AG09309 (cell line): ENCODE measurements at regions not wholly inside any gene's neighbourhood (a gene's known extent, or its start where the extent isn't known, plus 50 kb on each side); places are given as distances from the start of the nearest gene placed in this dataset.

Experiments used
- DNase-seq: peaks from one replicate; pipeline ENCODE4 v3.0.0-alpha.2; 2010; ENCODE audit warnings: low read depth
- H3K4me3 ChIP-seq: 2 replicates; pipeline ENCODE4 v1.5.1; 2011; ENCODE audit warnings: mild to moderate bottlenecking, low read depth, low read length, moderate library complexity; ENCODE audit not compliant: control insufficient read depth
- TF ChIP-seq, protein P1 (sequence below): IDR thresholded peaks from 2 replicates; pipeline ENCODE4 v1.5.1; 2011; ENCODE audit warnings: mild to moderate bottlenecking, low read depth, low read length, inconsistent platforms; ENCODE audit not compliant: insufficient read depth, control insufficient read depth; ENCODE audit errors: missing control alignments

DNA sequence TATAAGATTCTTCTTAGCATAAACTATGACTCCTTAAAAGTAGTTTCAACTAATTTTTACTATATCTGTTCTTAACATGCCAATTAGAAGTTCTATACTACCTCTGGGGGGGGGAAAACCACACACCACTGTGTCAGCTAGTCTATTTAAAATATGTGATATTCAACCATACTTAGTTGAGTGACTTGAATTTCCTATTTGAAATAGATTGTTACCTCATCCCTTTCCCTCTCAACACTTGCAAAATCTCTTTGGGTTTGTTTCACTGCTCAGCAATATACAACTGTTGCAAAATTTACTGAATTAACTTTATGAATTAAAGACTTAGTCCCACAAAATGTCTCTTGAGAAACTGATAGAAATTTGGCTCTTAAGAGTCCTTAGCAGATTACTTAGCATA, 151.1 kb upstream of the POU5F2 start:
- no peak overlapping the region for H3K4me3 ChIP-seq
- no peak for DNase-seq
- TF ChIP-seq, protein P1, sequence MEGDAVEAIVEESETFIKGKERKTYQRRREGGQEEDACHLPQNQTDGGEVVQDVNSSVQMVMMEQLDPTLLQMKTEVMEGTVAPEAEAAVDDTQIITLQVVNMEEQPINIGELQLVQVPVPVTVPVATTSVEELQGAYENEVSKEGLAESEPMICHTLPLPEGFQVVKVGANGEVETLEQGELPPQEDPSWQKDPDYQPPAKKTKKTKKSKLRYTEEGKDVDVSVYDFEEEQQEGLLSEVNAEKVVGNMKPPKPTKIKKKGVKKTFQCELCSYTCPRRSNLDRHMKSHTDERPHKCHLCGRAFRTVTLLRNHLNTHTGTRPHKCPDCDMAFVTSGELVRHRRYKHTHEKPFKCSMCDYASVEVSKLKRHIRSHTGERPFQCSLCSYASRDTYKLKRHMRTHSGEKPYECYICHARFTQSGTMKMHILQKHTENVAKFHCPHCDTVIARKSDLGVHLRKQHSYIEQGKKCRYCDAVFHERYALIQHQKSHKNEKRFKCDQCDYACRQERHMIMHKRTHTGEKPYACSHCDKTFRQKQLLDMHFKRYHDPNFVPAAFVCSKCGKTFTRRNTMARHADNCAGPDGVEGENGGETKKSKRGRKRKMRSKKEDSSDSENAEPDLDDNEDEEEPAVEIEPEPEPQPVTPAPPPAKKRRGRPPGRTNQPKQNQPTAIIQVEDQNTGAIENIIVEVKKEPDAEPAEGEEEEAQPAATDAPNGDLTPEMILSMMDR, result no peak

DNA sequence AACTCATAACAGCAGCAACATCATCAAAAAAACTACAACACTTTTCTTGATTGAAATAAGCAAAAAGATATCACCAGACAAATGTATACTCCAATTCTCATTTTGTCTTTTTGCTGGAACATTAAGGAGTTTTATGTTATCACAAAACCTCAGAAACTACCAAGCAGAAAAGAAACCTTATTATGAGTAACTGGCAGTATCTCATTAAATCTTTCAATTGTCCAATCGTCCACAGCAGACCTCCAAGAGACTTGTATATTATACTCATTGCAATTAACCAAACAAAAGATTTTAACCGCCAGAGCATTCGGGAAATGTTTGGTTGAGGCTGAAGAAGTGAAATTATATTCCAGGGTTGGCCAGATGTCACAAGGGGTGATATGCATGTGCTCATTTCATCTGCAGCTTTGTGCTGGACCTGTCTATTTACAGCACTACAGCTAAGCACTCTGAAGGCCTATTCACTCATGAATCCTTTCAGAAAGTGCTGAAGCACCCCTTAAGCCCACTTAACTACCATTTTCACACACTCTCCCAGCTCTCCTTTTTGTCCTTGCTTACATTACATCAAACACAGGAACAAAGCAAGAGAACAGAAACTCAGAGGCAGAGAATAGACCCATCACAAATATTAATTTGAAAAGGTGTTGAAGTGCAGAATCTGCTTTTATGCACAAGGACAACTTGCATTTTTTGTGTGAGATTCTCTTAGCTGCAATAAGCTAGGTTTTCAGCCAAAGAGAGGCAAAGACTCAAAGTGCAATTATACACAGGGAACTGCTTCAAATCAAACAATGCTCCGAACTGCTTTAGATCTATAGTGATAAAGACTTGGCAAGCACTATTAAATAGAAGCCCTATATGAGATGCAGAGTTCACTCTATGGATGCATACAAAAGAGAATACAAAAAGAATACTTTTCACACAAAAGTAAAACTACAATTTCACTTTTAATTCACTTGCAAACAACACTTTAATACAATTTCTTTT, 150.4 kb upstream of the POU5F2 start:
- H3K4me3 ChIP-seq, result no peak overlapping the region
- DNase-seq, result no peak
- TF ChIP-seq, protein P1, result no peak

DNA sequence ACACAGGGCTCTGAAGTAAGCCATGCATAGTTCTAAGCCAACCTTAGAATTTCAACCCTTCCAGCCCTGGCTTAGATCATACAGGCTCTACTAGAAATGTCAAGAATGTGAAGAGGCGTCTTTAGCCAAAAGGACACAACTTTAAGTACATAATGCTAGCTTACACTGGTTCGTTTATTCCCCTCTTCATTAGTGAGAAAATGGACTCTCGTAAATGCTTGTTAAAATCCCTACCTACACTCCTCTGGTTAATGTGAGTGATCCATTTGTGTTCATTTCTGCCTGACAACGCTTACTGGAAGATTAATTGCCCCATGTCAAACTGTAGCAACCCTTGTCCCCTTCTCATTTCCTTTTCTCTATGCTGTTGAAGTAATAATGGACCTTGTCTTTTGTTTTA, 149.3 kb upstream of the POU5F2 start:
- TF ChIP-seq, protein P1, result no peak
- no peak for DNase-seq
- H3K4me3 ChIP-seq, result no peak overlapping the region

DNA sequence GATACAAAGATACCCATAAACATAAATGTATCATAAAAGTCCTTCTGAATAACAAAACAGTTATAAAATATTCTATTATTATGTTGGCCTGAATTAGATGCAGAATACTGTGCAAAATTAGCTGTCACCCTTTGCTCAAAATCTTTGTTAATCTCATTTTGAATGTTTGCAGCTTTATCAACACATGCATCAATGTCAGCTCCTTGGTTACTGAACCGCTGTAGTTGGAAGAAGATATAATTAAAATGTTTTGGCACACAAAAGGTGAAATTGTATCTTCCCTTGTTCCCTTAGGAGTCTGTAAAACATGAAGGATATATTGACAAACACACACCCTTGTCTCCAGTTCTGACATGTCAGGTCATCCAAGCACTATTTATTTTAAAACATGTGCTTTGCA, 146.3 kb upstream of the POU5F2 start:
- TF ChIP-seq, protein P1, result no peak
- no peak for DNase-seq
- H3K4me3 ChIP-seq, result no peak overlapping the region

DNA sequence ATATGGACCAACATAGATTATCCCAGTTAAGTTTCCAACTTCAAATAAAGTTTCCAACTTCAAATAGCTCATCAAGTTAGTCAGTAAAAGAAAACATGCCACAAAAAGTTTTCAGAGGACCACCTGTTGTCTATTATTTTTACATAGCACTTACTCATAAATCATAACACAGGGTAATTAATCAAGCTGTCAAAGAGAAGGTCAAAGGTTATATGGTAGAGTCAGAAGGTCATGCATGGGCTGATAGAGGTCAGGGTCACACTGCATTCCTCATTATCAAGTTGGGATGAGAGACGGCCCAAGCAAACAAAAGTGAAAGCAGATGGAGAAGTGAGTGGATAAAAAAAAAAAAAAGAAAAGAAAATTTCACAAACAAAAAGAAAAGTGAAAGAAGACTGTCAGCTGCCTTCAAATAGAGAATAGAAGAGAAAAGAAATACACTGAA, 145.5 kb upstream of the POU5F2 start:
- TF ChIP-seq, protein P1, result no peak
- no peak for DNase-seq
- H3K4me3 ChIP-seq, result no peak overlapping the region

DNA sequence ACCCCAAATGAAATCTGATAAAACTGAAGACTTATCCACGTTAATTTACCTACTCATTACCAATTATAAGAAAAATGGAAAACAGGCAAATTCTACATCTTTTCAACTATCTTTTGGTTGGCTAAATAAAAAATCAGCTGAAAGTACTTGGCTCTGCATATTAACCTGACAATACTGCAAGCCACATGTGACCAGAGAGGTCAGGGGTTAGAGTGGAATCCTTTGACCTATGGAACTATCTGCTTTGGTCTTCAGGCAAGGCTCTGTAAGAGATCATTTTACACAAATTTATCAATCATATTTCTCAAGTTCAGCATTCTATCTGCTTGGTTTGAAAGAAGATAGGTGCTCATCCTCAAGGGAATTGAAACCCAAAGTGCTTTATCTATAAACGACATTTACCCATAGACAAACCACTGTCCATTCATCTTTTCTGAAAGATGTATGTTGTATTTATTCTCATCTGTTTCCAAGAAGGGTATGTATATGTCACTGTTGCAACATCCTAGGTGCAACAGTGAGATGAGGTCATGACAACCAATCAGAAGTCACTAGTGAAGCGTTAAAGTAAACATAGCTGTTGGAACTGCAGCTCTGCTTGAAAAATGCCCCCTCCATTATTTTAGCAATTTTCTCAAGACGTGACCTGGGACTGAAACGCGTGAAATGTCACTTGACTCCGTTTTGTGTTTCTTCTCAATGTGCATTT, 144.9 kb upstream of the POU5F2 start:
- TF ChIP-seq, protein P1, result no peak
- DNase-seq, result no peak
- H3K4me3 ChIP-seq, result no peak overlapping the region
